SK-N-SH (cell line): ENCODE measurements at regions not wholly inside any gene's neighbourhood (a gene's known extent, or its start where the extent isn't known, plus 50 kb on each side); places are given as distances from the start of the nearest gene placed in this dataset.

Experiments
- CTCF ChIA-PET: fragments of 300-600, 350-600 bp; formaldehyde crosslinking; extraction: SDS; loops from one replicate; lab custom pipeline; 2021; lab: Yijun Ruan, JAX
- POLR2A ChIA-PET: fragments of 350-600 bp; sonication (Branson Sonifier 250); formaldehyde crosslinking; extraction: SDS; loops from one replicate; lab custom pipeline; 2020; ENCODE audit warnings: antibody characterized with exemption, inconsistent platforms; lab: Yijun Ruan, JAX
- DNase-seq: peaks from one replicate; pipeline ENCODE4 v3.0.0; 2012
- H2AFZ ChIP-seq: fragments of 200-600 bp; sonication (generic); 2 replicates; pipeline ENCODE4 v1.8.1; 2016; ENCODE audit warnings: antibody characterized with exemption, mild to moderate bottlenecking, low read depth
- H3F3A ChIP-seq: fragments of 200-600 bp; sonication (generic); replicated peaks from 2 replicates; pipeline ENCODE3; 2016; ENCODE audit warnings: antibody characterized with exemption, mild to moderate bottlenecking; ENCODE audit not compliant: insufficient read depth
- H3K27ac ChIP-seq, 2 experiments: fragments of 200-500 bp in 1 of 2; fragments of 200-600 bp in 1 of 2; sonication (Bioruptor generic) in 1 of 2; sonication (generic), shearing (Covaris generic) in 1 of 2; 2 replicates each; pipeline versions ENCODE4 v1.5.1 to v1.6.1; 2014 to 2016; ENCODE audit warnings: low read depth in 2 of 2, inconsistent platforms in 1 of 2, low read length in 1 of 2, mild to moderate bottlenecking in 1 of 2, mixed read lengths in 1 of 2
- H3K27me3 ChIP-seq: fragments of 200-600 bp; sonication (generic), shearing (Covaris generic); 2 replicates; pipeline ENCODE4 v1.6.1; 2016; ENCODE audit warnings: mixed run types; ENCODE audit not compliant: insufficient read depth
- H3K36me3 ChIP-seq, 2 experiments: fragments of 200-500 bp in 1 of 2; fragments of 200-600 bp in 1 of 2; sonication (Bioruptor generic) in 1 of 2; sonication (generic) in 1 of 2; replicated peaks in 1 of 2; 2 replicates each; pipeline versions ENCODE3 to v1.5.1; 2014 to 2016; ENCODE audit warnings: low read length in 1 of 2, mild to moderate bottlenecking in 1 of 2; ENCODE audit not compliant: insufficient read depth in 2 of 2, control insufficient read depth in 1 of 2
- H3K4me1 ChIP-seq, 2 experiments: fragments of 200-500 bp in 1 of 2; fragments of 200-600 bp in 1 of 2; sonication (Bioruptor generic) in 1 of 2; sonication (generic), shearing (Covaris generic) in 1 of 2; 2 replicates each; pipeline versions ENCODE4 v1.5.1 to v1.6.1; 2014 to 2016; ENCODE audit warnings: low read depth in 1 of 2, low read length in 1 of 2, mixed run types in 1 of 2; ENCODE audit not compliant: insufficient read depth in 2 of 2, control insufficient read depth in 1 of 2
- H3K4me2 ChIP-seq: fragments of 200-600 bp; sonication (generic), shearing (Covaris generic); 2 replicates; pipeline ENCODE4 v1.6.1; 2017; ENCODE audit warnings: mixed run types
- H3K4me3 ChIP-seq, 2 experiments: fragments of 200-500 bp in 1 of 2; fragments of 200-600 bp in 1 of 2; sonication (Bioruptor generic) in 1 of 2; sonication (generic), shearing (Covaris generic) in 1 of 2; 2 replicates each; pipeline versions ENCODE4 v1.5.1 to v1.8.1; 2014 to 2016; ENCODE audit warnings: low read depth in 2 of 2, inconsistent platforms in 1 of 2, low read length in 1 of 2, mild to moderate bottlenecking in 1 of 2, mixed read lengths in 1 of 2, moderate library complexity in 1 of 2
- H3K79me2 ChIP-seq: fragments of 200-600 bp; sonication (generic); 2 replicates; pipeline ENCODE4 v1.8.1; 2017; ENCODE audit warnings: mild to moderate bottlenecking; ENCODE audit not compliant: insufficient read depth
- H3K9ac ChIP-seq: fragments of 200-600 bp; sonication (generic); 2 replicates; pipeline ENCODE4 v1.6.1; 2017; ENCODE audit warnings: mixed run types
- H3K9me2 ChIP-seq: fragments of 200-600 bp; sonication (generic); 2 replicates; pipeline ENCODE4 v1.6.1; 2017; ENCODE audit warnings: mixed run types
- H3K9me3 ChIP-seq: fragments of 200-600 bp; sonication (generic); 2 replicates; pipeline ENCODE4 v1.6.1; 2017; ENCODE audit warnings: mixed run types, mild to moderate bottlenecking, moderate library complexity
- H4K20me1 ChIP-seq: fragments of 200-600 bp; sonication (generic); 2 replicates; pipeline ENCODE4 v1.6.1; 2017; ENCODE audit warnings: mild to moderate bottlenecking, mixed run types; ENCODE audit not compliant: insufficient read depth
- CHD2 ChIP-seq: fragments of 150-350 bp; IDR thresholded peaks from 2 replicates; pipeline ENCODE4 v1.6.1; 2018; ENCODE audit warnings: low read length; ENCODE audit not compliant: partially characterized antibody
- ELF1 ChIP-seq: IDR thresholded peaks from 2 replicates; pipeline ENCODE4 v1.4.0; 2012
- EP300 ChIP-seq, 2 experiments: IDR thresholded peaks; 2 replicates each; pipeline versions ENCODE4 v1.4.0 to v1.6.1; 2012; ENCODE audit warnings: borderline replicate concordance in 1 of 2, low read depth in 1 of 2, low read length in 1 of 2
- EZH2phosphoT487 ChIP-seq: fragments of 200-600 bp; sonication (generic); IDR thresholded peaks from 2 replicates; pipeline ENCODE4 v1.6.1; 2017; ENCODE audit warnings: low read depth, mixed run types, mild to moderate bottlenecking, antibody characterized with exemption, moderate library complexity, borderline replicate concordance
- FOSL2 ChIP-seq: IDR thresholded peaks from 2 replicates; pipeline ENCODE4 v1.4.0; 2012; ENCODE audit warnings: low read depth, mild to moderate bottlenecking, moderate library complexity, borderline replicate concordance
- FOXJ3 ChIP-seq: sonication (generic); formaldehyde crosslinking; IDR thresholded peaks from 2 replicates; pipeline ENCODE4 v1.5.1; 2020; ENCODE audit warnings: mild to moderate bottlenecking, missing genetic modification reagents
- GATA2 ChIP-seq: sonication (generic); formaldehyde crosslinking; IDR thresholded peaks from 2 replicates; pipeline ENCODE4 v1.5.0; 2020; ENCODE audit warnings: mild to moderate bottlenecking, missing genetic modification reagents
- IRF3 ChIP-seq: fragments of 150-350 bp; IDR thresholded peaks from 2 replicates; pipeline ENCODE4 v1.6.1; 2016; ENCODE audit warnings: mild to moderate bottlenecking, low read depth, low read length
- JUND ChIP-seq: IDR thresholded peaks from 2 replicates; pipeline ENCODE4 v1.4.0; 2012
- MAX ChIP-seq: IDR thresholded peaks from 2 replicates; pipeline ENCODE4 v1.4.0; 2012; ENCODE audit warnings: low read depth
- MEF2A ChIP-seq: IDR thresholded peaks from 2 replicates; pipeline ENCODE4 v1.4.0; 2012; ENCODE audit warnings: low read depth, borderline replicate concordance
- MXI1 ChIP-seq: IDR thresholded peaks from 2 replicates; pipeline ENCODE4 v1.6.1; 2012; ENCODE audit warnings: mild to moderate bottlenecking, low read depth, low read length, improper control_type of control experiment
- NFIC ChIP-seq: IDR thresholded peaks from 2 replicates; pipeline ENCODE4 v1.4.0; 2012; ENCODE audit warnings: borderline replicate concordance
- NRF1 ChIP-seq: IDR thresholded peaks from 2 replicates; pipeline ENCODE4 v1.6.1; 2012; ENCODE audit warnings: low read depth, mild to moderate bottlenecking, low read length
- POLR2AphosphoS5 ChIP-seq: IDR thresholded peaks from 2 replicates; pipeline ENCODE4 v1.6.1; 2012; ENCODE audit warnings: low read depth, low read length
- RAD21 ChIP-seq: IDR thresholded peaks from 2 replicates; pipeline ENCODE4 v1.6.1; 2012; ENCODE audit warnings: mild to moderate bottlenecking, low read length
- RCOR1 ChIP-seq: fragments of 150-350 bp; IDR thresholded peaks from 2 replicates; pipeline ENCODE4 v1.6.1; 2017; ENCODE audit warnings: antibody characterized with exemption, low read length
- REST ChIP-seq: IDR thresholded peaks from 2 replicates; pipeline ENCODE4 v1.6.1; 2012; ENCODE audit warnings: mild to moderate bottlenecking, low read depth, low read length, moderate library complexity
- RXRA ChIP-seq: IDR thresholded peaks from 2 replicates; pipeline ENCODE4 v1.4.0; 2012; ENCODE audit warnings: low read depth, mild to moderate bottlenecking, borderline replicate concordance
- SIN3A ChIP-seq: IDR thresholded peaks from 2 replicates; pipeline ENCODE4 v1.6.1; 2012; ENCODE audit warnings: low read depth, mild to moderate bottlenecking, low read length, moderate library complexity, borderline replicate concordance
- SMC3 ChIP-seq: IDR thresholded peaks from 2 replicates; pipeline ENCODE4 v1.6.1; 2012; ENCODE audit warnings: low read depth, low read length, improper control_type of control experiment
- TAF1 ChIP-seq: IDR thresholded peaks from 2 replicates; pipeline ENCODE4 v1.6.1; 2012; ENCODE audit warnings: low read depth, mild to moderate bottlenecking, low read length, moderate library complexity, borderline replicate concordance
- USF2 ChIP-seq: fragments of 150-350 bp; IDR thresholded peaks from 2 replicates; pipeline ENCODE4 v1.6.1; 2017; ENCODE audit warnings: antibody characterized with exemption, low read length, low read depth, borderline replicate concordance
- YY1 ChIP-seq: IDR thresholded peaks from 2 replicates; pipeline ENCODE4 v1.4.0; 2012; ENCODE audit warnings: low read depth, mild to moderate bottlenecking
- ZBTB33 ChIP-seq: IDR thresholded peaks from 2 replicates; pipeline ENCODE4 v1.4.0; 2012; ENCODE audit warnings: low read depth, borderline replicate concordance
- WGBS: methylation state at CpG from one replicate; pipeline ENCODE4 v1.1.6; 2017; ENCODE audit warnings: low lambda C conversion rate; 5-methylcytosine and 5-hydroxymethylcytosine counted together

GRCh38 chr1:79899914-79900313 is 893.4 kb upstream of the ADGRL4 start:
- Histone ChIP-seq H2AFZ (peak overlapping the region; percentile 92), H3K4me1 (peaks cover 0 to 10% of the 10 kb centered on the region in 2 experiments; a peak in 2 of 4 replicates), H3K27me3 (no peaks in the 10 kb centered on the region), H3K9me2 (no peaks in the 10 kb centered on the region), H3K9ac (peak overlapping the region; percentile 45; the same call in 1 of the 2 replicates), H3K9me3 (no peaks in the 10 kb centered on the region), H3K27ac (peak overlapping the region in 1 of 2 experiments; percentile 79; a peak in 2 of 4 replicates), H3K4me3 (no peak overlapping the region), H3F3A (peaks cover 3% of the 10 kb centered on the region), H3K36me3 (no peaks in the 10 kb centered on the region), H3K4me2 (peak overlapping the region; percentile 39), H4K20me1 (no peaks in the 10 kb centered on the region), H3K79me2 (no peaks in the 10 kb centered on the region)
- CTCF ChIA-PET, result no interaction called here
- DNase-seq, result no peak
- 21% methylated on average over 4 of the region's 4 CpGs for WGBS
- POLR2A ChIA-PET, result no interaction called here
- peak; percentile 27; the same call in 1 of the 2 replicates for TF ChIP-seq JUND
- TF ChIP-seq EZH2phosphoT487, result no peak
- TF ChIP-seq EP300 (IDR thresholded peaks at IDR 0.05; ENCODE audit: borderline replicate concordance in 1 of 2, low read depth in 1 of 2, low read length in 1 of 2), result peak in 1 of 2 experiments; percentile 59; a peak in 1 of 4 replicates
- TF ChIP-seq POLR2AphosphoS5, result no peak
- TF ChIP-seq ZBTB33, result no peak
- TF ChIP-seq FOXJ3 (CRISPR knock-in tag), result no peak
- no peak for TF ChIP-seq RCOR1
- peak; percentile 63 for TF ChIP-seq FOSL2
- TF ChIP-seq MXI1, result no peak
- no peak for TF ChIP-seq SMC3
- TF ChIP-seq NFIC, result peak; percentile 68
- TF ChIP-seq MAX, result no peak
- TF ChIP-seq CHD2, result no peak
- no peak for TF ChIP-seq ELF1
- TF ChIP-seq GATA2 (CRISPR knock-in tag), result no peak
- no peak for TF ChIP-seq TAF1
- TF ChIP-seq IRF3, result no peak
- no peak for TF ChIP-seq YY1
- TF ChIP-seq NRF1, result no peak
- TF ChIP-seq MEF2A, result no peak
- TF ChIP-seq USF2, result no peak
- peak; percentile 54; the same call in 1 of the 2 replicates for TF ChIP-seq RXRA
- TF ChIP-seq SIN3A, result 0 out of 2 replicates have a peak, but pooled peaks have one; percentile 14
- no peak for TF ChIP-seq REST
- no peak for TF ChIP-seq RAD21
